Endothelial cell of umbilical vein (primary cell): ENCODE measurements at regions not wholly inside any gene's neighbourhood (a gene's known extent, or its start where the extent isn't known, plus 50 kb on each side); places are given as distances from the start of the nearest gene placed in this dataset.

Experiments
- BruUV-seq: library from RNA; stranded (reverse); fragments of 400-500 nt; replicated peaks from 2 replicates; lab custom pipeline; 2021; lab: Mats Ljungman, UMichigan
- CTCF ChIA-PET: fragments of 300-600, 350-600 bp; sonication (Branson Sonifier 250); formaldehyde crosslinking; loops from one replicate; lab custom pipeline; 2021; ENCODE audit warnings: antibody characterized with exemption, inconsistent platforms; lab: Charles Lee
- POLR2A ChIA-PET: fragments of 300-600, 350-600 bp; sonication (Branson Sonifier 250); formaldehyde crosslinking; loops from one replicate; lab custom pipeline; 2021; ENCODE audit warnings: antibody characterized with exemption, inconsistent platforms; lab: Charles Lee
- DNase-seq: peaks from one replicate; pipeline ENCODE4 v3.0.0-alpha.2; 2011; ENCODE audit warnings: low read depth, low spot score
- FAIRE-seq: peaks from 2 replicates; lab custom pipeline; 2011; peaks lifted over from hg19 to GRCh38; lab: Jason Lieb, UNC
- H2AFZ ChIP-seq: 2 replicates; pipeline ENCODE4 v1.6.0; 2012; ENCODE audit warnings: low read depth, low read length, control low read depth, inconsistent platforms
- H3K27ac ChIP-seq: 2 replicates; pipeline ENCODE4 v1.5.1; 2011; ENCODE audit warnings: low read depth, mild to moderate bottlenecking, control low read depth, low read length, moderate library complexity; ENCODE audit not compliant: insufficient read depth
- H3K27me3 ChIP-seq, 2 experiments: 2 replicates each; pipeline versions ENCODE4 v1.6.0 to v1.6.1; 2011; ENCODE audit warnings: low read length in 2 of 2, mixed read lengths in 1 of 2; ENCODE audit not compliant: control insufficient read depth in 2 of 2, insufficient read depth in 2 of 2
- H3K36me3 ChIP-seq, 2 experiments: 2 replicates in 1 of 2; 3 replicates in 1 of 2; pipeline ENCODE4 v1.5.1; 2011; ENCODE audit warnings: low read length in 2 of 2, mild to moderate bottlenecking in 1 of 2, moderate library complexity in 1 of 2; ENCODE audit not compliant: control insufficient read depth in 2 of 2, insufficient read depth in 2 of 2; ENCODE audit errors: extremely low read depth in 1 of 2
- H3K4me1 ChIP-seq: 3 replicates; pipeline ENCODE4 v1.5.1; 2011; ENCODE audit warnings: mild to moderate bottlenecking, low read length; ENCODE audit not compliant: control insufficient read depth, insufficient read depth; ENCODE audit errors: extremely low read depth
- H3K4me2 ChIP-seq: 2 replicates; pipeline ENCODE4 v1.6.1; 2011; ENCODE audit warnings: low read length, control low read depth, mixed read lengths; ENCODE audit not compliant: insufficient read depth
- H3K4me3 ChIP-seq, 3 experiments: fragments of 200-600 bp in 1 of 3; sonication (generic), shearing (Covaris generic) in 1 of 3; replicated peaks in 1 of 3; 2 replicates each; pipeline ENCODE4 v1.5.1; 2011 to 2016; ENCODE audit warnings: control low read depth in 3 of 3, low read length in 3 of 3, mild to moderate bottlenecking in 2 of 3, inconsistent platforms in 1 of 3, low read depth in 1 of 3, moderate library complexity in 1 of 3; ENCODE audit not compliant: insufficient read depth in 1 of 3
- H3K79me2 ChIP-seq: 2 replicates; pipeline ENCODE4 v1.6.0; 2012; ENCODE audit warnings: low read length, inconsistent platforms; ENCODE audit not compliant: control insufficient read depth, insufficient read depth
- H3K9ac ChIP-seq: replicated peaks from 2 replicates; pipeline ENCODE3; 2011; ENCODE audit warnings: low read length, control low read depth; ENCODE audit not compliant: insufficient read depth; ENCODE audit errors: extremely low read depth
- H3K9me1 ChIP-seq: replicated peaks from 3 replicates; pipeline ENCODE4 v1.6.0; 2011; ENCODE audit warnings: mild to moderate bottlenecking, low read length; ENCODE audit not compliant: control insufficient read depth, insufficient read depth; ENCODE audit errors: extremely low read depth
- H3K9me3 ChIP-seq: replicated peaks from 2 replicates; pipeline ENCODE4 v1.5.1; 2012; ENCODE audit warnings: low read length, inconsistent platforms; ENCODE audit not compliant: control insufficient read depth, insufficient read depth
- H4K20me1 ChIP-seq: replicated peaks from 2 replicates; pipeline ENCODE3; 2011; ENCODE audit warnings: mild to moderate bottlenecking, low read length; ENCODE audit not compliant: control insufficient read depth, insufficient read depth; ENCODE audit errors: extremely low read depth
- EZH2 ChIP-seq: IDR thresholded peaks from 2 replicates; pipeline ENCODE4 v1.6.1; 2012; ENCODE audit warnings: borderline replicate concordance, low read depth, mild to moderate bottlenecking, moderate library complexity, low read length, inconsistent platforms; ENCODE audit not compliant: severe bottlenecking
- JUN ChIP-seq: IDR thresholded peaks from 2 replicates; pipeline ENCODE4 v1.6.1; 2011; ENCODE audit warnings: borderline replicate concordance, low read depth; ENCODE audit not compliant: insufficient read length, insufficient read depth
- MYC ChIP-seq: IDR thresholded peaks from one replicate; pipeline ENCODE4 v1.6.1; 2011; ENCODE audit warnings: mild to moderate bottlenecking, low read depth, low read length
- POLR2A ChIP-seq: IDR thresholded peaks from 2 replicates; pipeline ENCODE4 v1.6.1; 2012; ENCODE audit warnings: low read depth, mild to moderate bottlenecking, control low read depth, low read length
- POLR2AphosphoS5 ChIP-seq: IDR thresholded peaks from 2 replicates; pipeline ENCODE4 v1.6.1; 2012; ENCODE audit warnings: low read depth, mild to moderate bottlenecking, control low read depth, low read length, moderate library complexity; ENCODE audit not compliant: insufficient read depth
- dilution Hi-C: fragments of 300-500 bp; cut with MboI; formaldehyde crosslinking; loops from one replicate; pipeline ENCODE4 v1.15.0; 2019; ENCODE audit warnings: low sequenced_read_pairs; ENCODE audit not compliant: extremely low pct_ligation_motif_present
- intact Hi-C: fragments of 100-400 bp; cut with micrococcal nuclease; formaldehyde crosslinking; loops from one replicate; pipeline ENCODE4 v1.10.0; 2022
- TF ChIP-seq, protein P1 (sequence below), 2 donors: IDR thresholded peaks; 1 replicate in 1 of 2; 2 replicates in 1 of 2; pipeline ENCODE4 v1.5.1; 2011; ENCODE audit warnings: low read length in 2 of 2, mild to moderate bottlenecking in 2 of 2, moderate library complexity in 2 of 2, control low read depth in 1 of 2, inconsistent platforms in 1 of 2, low read depth in 1 of 2; ENCODE audit not compliant: insufficient read depth in 1 of 2; ENCODE audit errors: extremely low read depth in 1 of 2

- Histone ChIP-seq H3K9ac (no peak overlapping the region), H3K36me3 (no peaks in the 10 kb centered on the region), H3K4me3 (no peak overlapping the region), H3K9me3 (no peaks in the 10 kb centered on the region), H3K4me1 (no peaks in the 10 kb centered on the region), H3K79me2 (no peaks in the 10 kb centered on the region), H3K9me1 (no peaks in the 10 kb centered on the region), H3K27me3 (no peaks in the 10 kb centered on the region), H3K4me2 (no peak overlapping the region), H2AFZ (no peak overlapping the region), H4K20me1 (no peaks in the 10 kb centered on the region), H3K27ac (no peak overlapping the region)
- DNase-seq = no peak
- dilution Hi-C loops = no loop called here
- no peak for TF ChIP-seq JUN
- TF ChIP-seq POLR2AphosphoS5 = no peak
- POLR2A ChIA-PET = no interaction called here
- no TSS peak for BruUV-seq
- CTCF ChIA-PET = no interaction called here
- peak; percentile 4 for FAIRE-seq
- intact Hi-C loops = no loop called here
Measured at GRCh38 chr7:138382862-138383565, 77.0 kb upstream of the TRIM24 start.

DNA sequence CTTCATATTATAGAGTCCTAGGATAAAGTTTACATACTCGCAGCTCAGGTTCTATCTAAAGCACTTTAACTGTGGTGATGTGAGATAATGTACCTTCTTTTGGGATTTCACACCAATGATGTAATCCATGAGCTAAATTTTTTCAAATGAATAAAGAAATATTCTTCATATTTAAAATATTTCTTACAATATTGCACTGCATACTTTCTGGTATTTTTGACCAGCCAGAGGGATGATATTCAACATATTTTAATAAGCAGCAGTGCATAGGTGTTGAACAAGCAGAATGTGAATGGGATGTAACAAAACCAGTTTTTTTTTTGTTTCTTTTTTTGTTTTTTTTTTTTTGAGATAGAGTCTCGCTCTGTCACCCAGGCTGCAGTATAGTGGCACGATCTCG lies 73.2 kb upstream of the TRIM24 start:
- no peaks in the 10 kb centered on the region for H3K36me3 ChIP-seq
- no peaks in the 10 kb centered on the region for H3K27me3 ChIP-seq
- H4K20me1 ChIP-seq = no peaks in the 10 kb centered on the region
- POLR2A ChIA-PET = no interaction called here
- no peak for TF ChIP-seq EZH2
- no peak for TF ChIP-seq JUN
- TF ChIP-seq MYC = no peak
- TF ChIP-seq, protein P1, sequence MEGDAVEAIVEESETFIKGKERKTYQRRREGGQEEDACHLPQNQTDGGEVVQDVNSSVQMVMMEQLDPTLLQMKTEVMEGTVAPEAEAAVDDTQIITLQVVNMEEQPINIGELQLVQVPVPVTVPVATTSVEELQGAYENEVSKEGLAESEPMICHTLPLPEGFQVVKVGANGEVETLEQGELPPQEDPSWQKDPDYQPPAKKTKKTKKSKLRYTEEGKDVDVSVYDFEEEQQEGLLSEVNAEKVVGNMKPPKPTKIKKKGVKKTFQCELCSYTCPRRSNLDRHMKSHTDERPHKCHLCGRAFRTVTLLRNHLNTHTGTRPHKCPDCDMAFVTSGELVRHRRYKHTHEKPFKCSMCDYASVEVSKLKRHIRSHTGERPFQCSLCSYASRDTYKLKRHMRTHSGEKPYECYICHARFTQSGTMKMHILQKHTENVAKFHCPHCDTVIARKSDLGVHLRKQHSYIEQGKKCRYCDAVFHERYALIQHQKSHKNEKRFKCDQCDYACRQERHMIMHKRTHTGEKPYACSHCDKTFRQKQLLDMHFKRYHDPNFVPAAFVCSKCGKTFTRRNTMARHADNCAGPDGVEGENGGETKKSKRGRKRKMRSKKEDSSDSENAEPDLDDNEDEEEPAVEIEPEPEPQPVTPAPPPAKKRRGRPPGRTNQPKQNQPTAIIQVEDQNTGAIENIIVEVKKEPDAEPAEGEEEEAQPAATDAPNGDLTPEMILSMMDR (IDR thresholded peaks at IDR 0.05; ENCODE audit: extremely low read depth in 1 of 2, insufficient read depth in 1 of 2, low read depth in 1 of 2, low read length in 2 of 2) = no peak
- no peak for TF ChIP-seq POLR2A
- CTCF ChIA-PET = no interaction called here
- FAIRE-seq (no peak), DNase-seq (no peak)
- no peak overlapping the region for H3K4me3 ChIP-seq
- H3K9ac ChIP-seq = no peak overlapping the region
- H3K27ac ChIP-seq = no peak overlapping the region
- no peaks in the 10 kb centered on the region for H3K9me3 ChIP-seq
- no peaks in the 10 kb centered on the region for H3K9me1 ChIP-seq
- H2AFZ ChIP-seq = no peak overlapping the region
- H3K79me2 ChIP-seq = no peaks in the 10 kb centered on the region
- no peak overlapping the region for H3K4me2 ChIP-seq
- no TSS peak for BruUV-seq
- dilution Hi-C loops (no loop called here), intact Hi-C loops (no loop called here)
- no peaks in the 10 kb centered on the region for H3K4me1 ChIP-seq
